Duodenal mucosa (tissue), 2 donors: ENCODE measurements at regions not wholly inside any gene's neighbourhood (a gene's known extent, or its start where the extent isn't known, plus 50 kb on each side); places are given as distances from the start of the nearest gene placed in this dataset.
"Not testable (repeated sequence)": the region's sequence is repeated elsewhere in the genome, so short reads cannot be mapped to it uniquely, and the experiment has no call there.

ENCODE experiments used
- H3K27ac ChIP-seq: one replicate; pipeline ENCODE4 v1.7.0; 2013; ENCODE audit warnings: low read depth, low read length
- H3K27me3 ChIP-seq, 2 donors: one replicate each; pipeline ENCODE4 v1.7.0; 2013; ENCODE audit warnings: low read length in 2 of 2, control low read depth in 1 of 2; ENCODE audit not compliant: insufficient read depth in 2 of 2, control insufficient read depth in 1 of 2
- H3K36me3 ChIP-seq, 2 donors: one replicate each; pipeline ENCODE4 v1.7.0; 2013; ENCODE audit warnings: low read length in 2 of 2, control low read depth in 1 of 2; ENCODE audit not compliant: insufficient read depth in 2 of 2, control insufficient read depth in 1 of 2
- H3K4me1 ChIP-seq, 2 donors: one replicate each; pipeline ENCODE4 v1.7.0; 2013; ENCODE audit warnings: low read length in 2 of 2, control low read depth in 1 of 2; ENCODE audit not compliant: insufficient read depth in 2 of 2, control insufficient read depth in 1 of 2
- H3K4me3 ChIP-seq, 2 donors: one replicate each; pipeline ENCODE4 v1.7.0; 2013; ENCODE audit warnings: low read length in 2 of 2, low read depth in 1 of 2
- H3K9ac ChIP-seq, 2 donors: one replicate each; pipeline ENCODE4 v1.7.0; 2013; ENCODE audit warnings: low read length in 2 of 2, low read depth in 1 of 2
- H3K9me3 ChIP-seq, 2 donors: one replicate each; pipeline ENCODE4 v1.7.0; 2013; ENCODE audit warnings: low read length in 2 of 2, control low read depth in 1 of 2; ENCODE audit not compliant: control insufficient read depth in 1 of 2

DNA sequence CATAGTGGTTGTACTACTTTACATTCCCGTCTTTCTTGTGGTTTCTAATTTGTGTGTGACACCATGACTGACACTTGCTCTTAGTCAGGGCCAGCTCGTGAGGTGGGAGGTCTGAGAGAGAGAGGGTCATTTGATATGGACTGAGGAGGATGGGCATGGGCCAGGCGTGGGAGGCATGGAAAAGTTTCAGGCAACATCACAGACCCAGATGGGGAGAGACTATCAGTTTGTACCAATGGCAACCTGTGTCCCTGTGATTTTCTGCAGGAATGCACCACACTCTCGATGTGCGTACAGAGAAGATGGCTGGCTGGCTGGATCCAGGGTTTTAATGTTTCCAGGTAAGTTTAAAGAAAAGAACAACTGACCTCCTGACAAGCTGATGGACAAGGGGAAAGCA is 273.6 kb downstream of the CYRIA start:
- Histone ChIP-seq H3K9ac (no peak overlapping the region), H3K27ac (no peak overlapping the region)

DNA sequence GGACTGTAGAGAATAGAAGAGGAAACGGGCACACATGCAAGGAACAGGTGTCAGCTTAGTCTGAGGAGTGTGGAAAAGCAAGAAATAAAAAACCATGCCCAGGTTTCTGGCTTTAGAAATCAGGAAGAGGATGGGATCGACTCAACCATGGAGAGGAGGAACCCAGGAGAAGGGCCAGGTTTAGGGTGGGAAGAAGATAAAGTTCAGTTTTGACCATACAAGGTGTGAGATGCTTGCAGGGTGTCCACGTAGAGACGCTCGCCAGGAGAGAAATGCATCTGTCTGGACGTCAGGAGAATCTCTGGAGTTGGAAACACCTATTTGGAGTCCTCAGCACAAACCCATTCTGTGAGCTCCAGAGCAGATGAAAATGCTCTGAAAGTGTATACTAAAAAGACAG is 275.1 kb downstream of the CYRIA start:
- no peak overlapping the region for H3K4me3 ChIP-seq
- H3K36me3 ChIP-seq, result no peaks in the 10 kb centered on the region
- no peaks in the 10 kb centered on the region for H3K9me3 ChIP-seq
- H3K27me3 ChIP-seq, result no peaks in the 10 kb centered on the region
- H3K4me1 ChIP-seq, result no peaks in the 10 kb centered on the region
- no peak overlapping the region for H3K9ac ChIP-seq
- H3K27ac ChIP-seq, result no peak overlapping the region

More for the DNA sequence above, 273.6 kb downstream of the CYRIA start:
- H3K9me3 ChIP-seq, result no peaks in the 10 kb centered on the region
- H3K4me1 ChIP-seq, result no peaks in the 10 kb centered on the region
- no peaks in the 10 kb centered on the region for H3K27me3 ChIP-seq
- no peaks in the 10 kb centered on the region for H3K36me3 ChIP-seq
- no peak overlapping the region for H3K4me3 ChIP-seq

DNA sequence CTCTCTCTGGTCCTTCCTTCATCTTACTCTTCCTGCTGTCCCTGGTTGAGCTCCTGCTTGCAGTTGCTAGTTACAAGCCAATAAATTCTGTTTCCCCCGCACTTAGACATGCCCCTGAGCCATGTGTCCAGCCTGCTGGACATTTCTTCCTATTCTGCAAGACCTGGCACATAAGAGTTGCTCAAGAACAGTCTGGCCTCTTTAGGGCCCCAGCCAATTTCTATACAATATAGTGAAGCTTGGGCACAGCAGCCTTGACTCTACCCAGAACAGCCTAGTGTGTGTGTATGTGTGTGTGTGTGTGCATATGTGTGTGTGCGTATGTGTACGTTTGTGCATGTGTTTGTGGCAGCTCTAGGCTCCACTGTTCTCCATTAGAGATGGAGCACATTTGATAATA is 276.0 kb downstream of the CYRIA start:
- Histone ChIP-seq H3K9ac (no peak overlapping the region), H3K27me3 (no peaks in the 10 kb centered on the region), H3K4me1 (no peaks in the 10 kb centered on the region), H3K4me3 (no peak overlapping the region), H3K36me3 (no peaks in the 10 kb centered on the region), H3K27ac (no peak overlapping the region), H3K9me3 (no peaks in the 10 kb centered on the region)

DNA sequence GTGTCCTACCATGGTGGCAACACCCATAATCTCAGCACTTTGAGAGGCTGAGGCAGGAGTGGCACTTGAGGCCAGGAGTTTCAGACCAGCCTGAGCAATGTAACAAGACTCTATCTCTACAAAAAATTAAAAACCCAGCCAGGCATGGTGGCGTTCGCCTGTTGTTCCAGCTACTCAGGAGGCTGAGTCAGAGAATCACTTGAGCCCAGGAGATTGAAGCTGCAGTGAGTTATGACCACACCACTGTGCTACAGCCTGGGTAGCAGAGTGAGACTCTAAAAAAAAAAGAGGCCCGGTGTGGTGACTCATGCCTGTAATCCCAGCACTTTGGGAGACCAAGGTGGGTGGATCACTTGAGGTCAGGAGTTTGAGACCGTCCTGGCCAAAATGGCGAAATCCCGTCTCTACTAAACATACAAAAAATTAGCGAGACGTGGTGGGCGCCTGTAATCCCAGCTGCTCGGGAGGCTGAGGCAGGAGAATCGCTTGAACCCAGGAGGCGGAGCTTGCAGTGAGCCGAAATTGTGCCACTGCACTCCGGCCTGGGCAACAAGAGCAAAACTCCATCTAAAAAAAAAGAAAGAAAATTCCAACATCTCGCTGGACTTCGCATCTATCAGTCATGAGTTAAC is 277.3 kb downstream of the CYRIA start:
- H3K4me3 ChIP-seq, H3K36me3 ChIP-seq, H3K27ac ChIP-seq, H3K9ac ChIP-seq, H3K4me1 ChIP-seq, H3K27me3 ChIP-seq, H3K9me3 ChIP-seq: not testable (repeated sequence)

DNA sequence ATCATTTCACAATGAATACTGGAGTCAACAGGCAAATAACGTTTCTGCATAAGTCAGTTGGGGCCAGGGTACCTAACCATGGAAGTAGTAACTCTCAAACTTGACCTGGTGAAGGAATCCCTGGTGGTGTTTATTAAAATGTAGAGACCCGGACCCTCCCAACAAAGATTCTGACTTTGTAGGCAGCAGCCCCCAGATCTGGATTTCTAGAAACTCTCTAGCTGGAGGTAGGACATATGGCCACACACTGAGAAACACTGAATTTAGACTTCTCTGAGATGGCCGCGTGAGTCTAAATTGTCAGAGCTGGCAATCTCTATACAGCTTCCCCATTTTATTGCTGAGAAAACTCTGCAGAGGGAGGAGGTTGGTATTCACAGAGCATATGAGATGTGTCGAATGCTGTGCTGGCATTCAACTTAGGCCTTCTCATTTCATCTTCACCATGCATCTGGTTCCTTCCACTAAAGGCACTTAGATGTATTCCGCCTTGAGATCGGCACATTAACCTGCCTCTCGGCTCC is 278.1 kb downstream of the CYRIA start:
- Histone ChIP-seq H3K27ac (no peak overlapping the region), H3K27me3 (no peaks in the 10 kb centered on the region), H3K4me3 (no peak overlapping the region), H3K9me3 (no peaks in the 10 kb centered on the region), H3K36me3 (no peaks in the 10 kb centered on the region), H3K4me1 (no peaks in the 10 kb centered on the region), H3K9ac (no peak overlapping the region)

DNA sequence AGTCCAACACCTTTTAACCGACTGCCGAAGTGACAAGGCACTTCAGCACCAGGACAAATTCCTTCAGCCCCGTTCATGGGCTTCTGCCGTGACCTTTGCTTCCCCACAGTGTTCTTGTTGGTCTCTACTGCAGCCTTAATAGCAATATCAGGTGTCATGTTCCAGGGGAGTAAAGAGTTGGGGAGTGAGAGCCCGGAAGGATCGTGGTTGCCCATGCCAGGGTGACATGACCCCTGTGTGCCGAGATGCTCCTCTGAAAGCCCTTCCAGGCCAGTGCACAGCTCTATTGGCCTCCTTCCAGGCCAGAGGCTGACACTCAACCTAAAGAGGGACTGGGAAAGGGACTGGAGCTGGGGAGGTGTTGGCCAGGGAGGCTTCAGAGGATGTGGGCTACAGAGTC is 279.2 kb downstream of the CYRIA start:
- Histone ChIP-seq H3K27me3 (no peaks in the 10 kb centered on the region), H3K4me3 (no peak overlapping the region), H3K4me1 (no peaks in the 10 kb centered on the region), H3K9me3 (no peaks in the 10 kb centered on the region), H3K36me3 (no peaks in the 10 kb centered on the region), H3K27ac (no peak overlapping the region), H3K9ac (no peak overlapping the region)

DNA sequence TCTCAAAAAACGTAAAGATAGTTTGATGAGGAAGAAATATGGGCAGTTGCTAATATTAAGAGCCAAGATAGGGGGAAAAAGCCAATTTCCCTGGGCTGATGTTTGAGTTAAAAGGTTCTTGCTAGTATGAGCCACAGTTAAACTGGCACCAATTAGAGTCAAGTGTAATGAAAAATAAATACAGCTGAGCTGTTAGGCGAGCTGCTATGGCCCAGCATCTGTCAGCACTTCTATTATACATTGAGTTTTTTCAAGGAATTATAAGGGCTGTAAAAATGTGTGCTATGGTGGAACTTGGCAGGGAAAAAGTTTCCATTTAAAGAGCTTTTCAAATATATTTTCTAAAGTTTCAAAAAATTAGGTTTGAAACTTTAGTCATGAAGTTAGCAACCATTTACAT is 279.6 kb downstream of the CYRIA start:
- H3K27me3 ChIP-seq, result no peaks in the 10 kb centered on the region
- no peak overlapping the region for H3K4me3 ChIP-seq
- H3K36me3 ChIP-seq, result no peaks in the 10 kb centered on the region
- H3K4me1 ChIP-seq, result no peaks in the 10 kb centered on the region
- no peak overlapping the region for H3K27ac ChIP-seq
- H3K9me3 ChIP-seq, result no peaks in the 10 kb centered on the region
- no peak overlapping the region for H3K9ac ChIP-seq

DNA sequence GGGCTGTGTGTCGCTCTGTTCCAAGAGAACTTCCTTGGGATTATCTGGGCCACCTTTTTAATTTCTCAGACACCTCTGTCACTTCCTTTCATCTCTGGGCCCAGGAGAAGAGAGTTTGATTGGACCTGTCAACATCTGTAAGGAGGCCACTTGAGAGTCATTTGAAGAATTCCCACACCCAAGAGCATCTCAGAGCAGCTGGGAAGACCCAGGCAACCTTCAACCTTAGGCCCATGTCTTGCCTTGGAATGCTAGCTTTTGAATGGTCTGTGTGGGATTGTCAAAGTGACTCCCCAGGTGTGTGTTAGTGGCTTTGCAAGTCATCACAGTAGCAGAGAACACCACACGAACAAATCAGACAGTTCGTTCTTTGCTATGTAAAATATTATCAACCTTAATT is 280.3 kb downstream of the CYRIA start:
- H3K27me3 ChIP-seq, result no peaks in the 10 kb centered on the region
- no peak overlapping the region for H3K9ac ChIP-seq
- no peaks in the 10 kb centered on the region for H3K36me3 ChIP-seq
- no peak overlapping the region for H3K4me3 ChIP-seq
- no peaks in the 10 kb centered on the region for H3K4me1 ChIP-seq
- no peak overlapping the region for H3K27ac ChIP-seq
- no peaks in the 10 kb centered on the region for H3K9me3 ChIP-seq

DNA sequence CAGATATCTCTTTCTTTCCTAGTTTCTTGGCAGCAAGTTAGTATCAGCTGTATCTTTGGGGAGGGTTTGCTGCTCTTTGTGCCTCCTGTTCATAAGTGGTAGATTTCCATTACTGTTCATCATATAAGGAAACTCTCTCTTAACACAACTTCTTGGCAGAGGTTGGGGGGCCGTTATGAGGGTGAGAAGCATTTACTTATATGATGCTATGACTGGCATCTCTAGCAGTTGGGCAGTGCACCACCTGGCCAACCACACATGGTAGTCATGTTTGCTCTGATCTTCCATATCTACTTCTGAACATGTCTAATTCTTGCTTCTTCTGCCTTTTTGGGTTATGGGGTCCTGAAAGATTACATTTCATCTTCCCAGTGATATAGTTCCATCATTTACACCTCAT is 282.2 kb downstream of the CYRIA start:
- Histone ChIP-seq H3K4me1 (no peaks in the 10 kb centered on the region), H3K9me3 (no peaks in the 10 kb centered on the region), H3K27ac (no peak overlapping the region), H3K4me3 (no peak overlapping the region), H3K36me3 (no peaks in the 10 kb centered on the region), H3K9ac (no peak overlapping the region), H3K27me3 (no peaks in the 10 kb centered on the region)

DNA sequence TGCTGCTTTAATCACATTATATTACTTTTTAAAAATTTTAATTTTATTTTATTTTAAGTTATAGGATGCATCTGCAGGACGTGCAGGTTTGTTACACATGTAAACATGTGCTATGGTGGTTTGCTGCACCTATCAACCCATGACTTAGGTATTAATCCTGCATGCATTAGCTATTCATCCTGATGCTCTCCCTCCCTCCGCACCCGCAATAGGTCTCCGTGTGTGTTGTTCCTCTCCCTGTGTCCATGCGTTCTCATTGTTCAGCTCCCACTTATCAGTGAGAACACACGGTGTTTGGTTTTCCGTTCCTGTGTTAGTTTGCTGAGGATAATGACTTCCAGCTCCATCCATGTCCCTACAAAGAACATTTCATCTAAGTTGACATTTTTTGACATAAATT is 283.2 kb downstream of the CYRIA start:
- H3K9me3 ChIP-seq, result no peaks in the 10 kb centered on the region
- no peaks in the 10 kb centered on the region for H3K27me3 ChIP-seq
- no peaks in the 10 kb centered on the region for H3K4me1 ChIP-seq
- H3K27ac ChIP-seq, result no peak overlapping the region
- H3K4me3 ChIP-seq, result no peak overlapping the region
- H3K36me3 ChIP-seq, result no peaks in the 10 kb centered on the region
- H3K9ac ChIP-seq, result no peak overlapping the region

DNA sequence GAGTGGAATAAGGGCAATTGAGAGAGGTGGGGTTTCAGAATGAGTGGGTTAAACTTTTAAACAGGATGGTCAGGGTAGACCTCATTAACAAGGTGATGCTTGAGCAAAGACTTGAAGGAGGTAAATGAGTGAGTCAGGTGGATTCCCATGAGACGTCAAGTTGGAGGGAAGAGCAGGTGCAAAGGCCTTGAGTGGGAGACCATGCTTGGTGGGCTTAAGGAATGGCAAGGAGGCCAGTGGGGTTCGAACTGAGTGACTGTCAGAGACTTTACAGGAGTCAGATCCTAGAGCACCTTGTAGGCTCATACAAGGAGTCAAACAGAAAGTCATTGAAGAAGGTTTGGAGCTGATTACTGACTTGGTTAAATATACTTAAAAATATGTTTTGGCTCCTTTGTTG is 284.1 kb downstream of the CYRIA start:
- Histone ChIP-seq H3K9ac (no peak overlapping the region), H3K27ac (no peak overlapping the region), H3K4me3 (no peak overlapping the region), H3K4me1 (no peaks in the 10 kb centered on the region), H3K27me3 (no peaks in the 10 kb centered on the region), H3K36me3 (no peaks in the 10 kb centered on the region), H3K9me3 (no peaks in the 10 kb centered on the region)
